ENCODE measurements at regions not wholly inside any gene's neighbourhood (a gene's known extent, or its start where the extent isn't known, plus 50 kb on each side); places are given as distances from the start of the nearest gene placed in this dataset.

DNA sequence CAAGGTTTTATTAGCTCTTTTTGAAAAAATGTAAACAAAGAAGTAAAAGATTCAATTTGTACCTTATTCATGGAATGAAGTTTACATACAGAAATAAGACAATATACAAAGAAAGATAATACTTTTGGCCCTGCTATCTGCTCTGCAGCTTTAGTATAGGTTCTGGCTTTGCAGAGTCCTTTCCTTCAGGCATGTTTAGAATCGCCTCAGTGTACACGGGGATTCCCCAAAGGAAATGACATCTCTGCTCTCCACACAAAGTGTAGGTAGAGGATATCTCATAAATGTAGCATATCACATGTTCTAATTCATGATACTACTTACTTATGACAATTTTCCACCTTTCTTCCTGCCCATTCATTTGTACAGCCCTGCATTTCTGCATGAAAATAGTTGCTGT, 222.6 kb upstream of the DPYD start:
- POLR2A ChIA-PET = no interaction called here
- no peak for DNase-seq (ENCODE audit: extremely low spot score)
- CTCF ChIA-PET = no interaction called here
- no peak for TF ChIP-seq TARDBP (IDR thresholded peaks at IDR 0.05)
- TF ChIP-seq, protein P1, sequence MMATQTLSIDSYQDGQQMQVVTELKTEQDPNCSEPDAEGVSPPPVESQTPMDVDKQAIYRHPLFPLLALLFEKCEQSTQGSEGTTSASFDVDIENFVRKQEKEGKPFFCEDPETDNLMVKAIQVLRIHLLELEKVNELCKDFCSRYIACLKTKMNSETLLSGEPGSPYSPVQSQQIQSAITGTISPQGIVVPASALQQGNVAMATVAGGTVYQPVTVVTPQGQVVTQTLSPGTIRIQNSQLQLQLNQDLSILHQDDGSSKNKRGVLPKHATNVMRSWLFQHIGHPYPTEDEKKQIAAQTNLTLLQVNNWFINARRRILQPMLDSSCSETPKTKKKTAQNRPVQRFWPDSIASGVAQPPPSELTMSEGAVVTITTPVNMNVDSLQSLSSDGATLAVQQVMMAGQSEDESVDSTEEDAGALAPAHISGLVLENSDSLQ (IDR thresholded peaks at IDR 0.05) = no peak

DNA sequence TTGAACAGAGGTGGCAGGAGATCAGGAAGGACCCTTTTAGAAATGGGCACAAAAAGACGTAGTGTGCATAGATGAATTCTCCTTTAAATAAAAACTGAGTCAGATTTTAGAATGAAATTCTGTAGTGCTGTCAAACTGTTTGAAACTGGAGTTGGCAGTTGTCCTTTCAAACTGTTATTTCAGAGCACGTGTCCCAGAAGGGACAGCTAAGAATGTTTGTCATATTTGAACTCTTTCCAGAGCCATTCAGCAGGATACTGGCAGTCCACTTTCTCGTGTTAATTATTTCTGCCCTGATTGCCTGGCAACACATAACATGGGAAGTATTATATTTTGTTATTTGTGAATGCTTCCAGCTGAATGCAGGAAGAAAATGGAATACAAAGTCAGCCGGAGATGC, 212.3 kb upstream of the DPYD start:
- CTCF ChIA-PET = no interaction called here
- POLR2A ChIA-PET = no interaction called here
- DNase-seq (ENCODE audit: extremely low spot score) = no peak
- TF ChIP-seq CTBP1 (IDR thresholded peaks at IDR 0.05; ENCODE audit: borderline replicate concordance) (no peak), LEF1 (IDR thresholded peaks at IDR 0.05; ENCODE audit: borderline replicate concordance) (no peak), ELF4 (IDR thresholded peaks at IDR 0.05) (no peak), ARNT (IDR thresholded peaks at IDR 0.05) (no peak), ZNF384 (IDR thresholded peaks at IDR 0.05) (no peak), FOXK2 (IDR thresholded peaks at IDR 0.05) (no peak), FOXM1 (IDR thresholded peaks at IDR 0.05; ENCODE audit: borderline replicate concordance) (no peak), BHLHE40 (IDR thresholded peaks at IDR 0.05; ENCODE audit: borderline replicate concordance) (no peak), SP1 (IDR thresholded peaks at IDR 0.05) (no peak), TARDBP (IDR thresholded peaks at IDR 0.05) (no peak), NFRKB (IDR thresholded peaks at IDR 0.05) (no peak), SUZ12 (IDR thresholded peaks at IDR 0.05) (no peak), FOXA1 (IDR thresholded peaks at IDR 0.05) (no peak), L3MBTL2 (conservative IDR thresholded peaks at IDR 0.05) (no peak), HDGF (IDR thresholded peaks at IDR 0.05; ENCODE audit: borderline replicate concordance) (no peak)
- TF ChIP-seq, protein P1 (IDR thresholded peaks at IDR 0.05) = no peak

DNA sequence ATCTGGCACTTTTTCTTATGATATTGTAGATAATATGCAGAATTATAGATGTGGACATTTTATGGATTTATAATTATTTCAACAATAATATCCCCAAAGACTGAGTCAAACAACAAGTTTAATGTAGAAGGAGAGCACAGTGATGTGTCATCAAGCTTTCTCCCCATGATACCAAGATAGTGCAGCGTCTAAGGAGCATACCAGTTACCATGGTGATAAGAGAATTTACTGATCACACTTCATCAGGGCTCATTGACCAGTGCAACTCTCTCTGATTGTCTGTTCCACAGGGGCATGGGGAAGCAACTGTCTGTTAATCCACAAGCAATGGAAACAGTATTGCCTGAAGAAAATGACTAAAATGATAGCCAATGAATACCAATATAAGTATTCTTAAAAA, 209.6 kb upstream of the DPYD start:
- ChIA-PET POLR2A (no interaction called here), CTCF (no interaction called here)
- no peak for DNase-seq (ENCODE audit: extremely low spot score)
- TF ChIP-seq FOXM1 (IDR thresholded peaks at IDR 0.05; ENCODE audit: borderline replicate concordance) = no peak
- no peak for TF ChIP-seq SP1 (IDR thresholded peaks at IDR 0.05)
- TF ChIP-seq LEF1 (IDR thresholded peaks at IDR 0.05; ENCODE audit: borderline replicate concordance) = no peak
- no peak for TF ChIP-seq HDGF (IDR thresholded peaks at IDR 0.05; ENCODE audit: borderline replicate concordance)
- no peak for TF ChIP-seq FOXK2 (IDR thresholded peaks at IDR 0.05)
- no peak for TF ChIP-seq ARNT (IDR thresholded peaks at IDR 0.05)
- TF ChIP-seq CTBP1 (IDR thresholded peaks at IDR 0.05; ENCODE audit: borderline replicate concordance) = no peak
- TF ChIP-seq TARDBP (IDR thresholded peaks at IDR 0.05) = no peak
- no peak for TF ChIP-seq BHLHE40 (IDR thresholded peaks at IDR 0.05; ENCODE audit: borderline replicate concordance)
- TF ChIP-seq, protein P1 (IDR thresholded peaks at IDR 0.05) = no peak
- TF ChIP-seq ZNF384 (IDR thresholded peaks at IDR 0.05) = no peak
- no peak for TF ChIP-seq NFRKB (IDR thresholded peaks at IDR 0.05)
- no peak for TF ChIP-seq L3MBTL2 (conservative IDR thresholded peaks at IDR 0.05)
- TF ChIP-seq ELF4 (IDR thresholded peaks at IDR 0.05) = no peak
- TF ChIP-seq FOXA1 (IDR thresholded peaks at IDR 0.05) = no peak
- TF ChIP-seq SUZ12 (IDR thresholded peaks at IDR 0.05) = no peak

DNA sequence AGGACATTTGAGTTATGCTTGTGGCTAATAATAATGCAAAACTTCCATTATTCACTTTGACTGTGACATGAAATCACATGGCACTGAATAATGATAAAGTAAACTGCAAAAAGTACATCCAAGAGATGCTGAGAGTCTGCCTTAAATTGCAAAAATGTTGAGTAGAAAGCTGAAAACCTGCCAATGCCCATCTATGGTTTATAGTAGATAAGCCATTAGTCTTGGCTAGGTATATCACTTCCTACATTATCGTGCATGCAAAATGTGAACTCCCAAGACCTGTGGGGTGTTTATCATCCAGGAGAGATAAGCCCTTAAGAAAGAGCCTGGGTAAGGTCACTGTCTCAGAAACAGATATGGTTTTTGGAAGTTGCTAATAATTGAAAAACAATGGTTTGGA, 208.7 kb upstream of the DPYD start:
- TF ChIP-seq FOXK2 (IDR thresholded peaks at IDR 0.05) (no peak), ELF4 (IDR thresholded peaks at IDR 0.05) (no peak), TARDBP (IDR thresholded peaks at IDR 0.05) (no peak), SUZ12 (IDR thresholded peaks at IDR 0.05) (no peak), LEF1 (IDR thresholded peaks at IDR 0.05; ENCODE audit: borderline replicate concordance) (no peak), L3MBTL2 (conservative IDR thresholded peaks at IDR 0.05) (no peak), ARNT (IDR thresholded peaks at IDR 0.05) (no peak), NFRKB (IDR thresholded peaks at IDR 0.05) (no peak), HDGF (IDR thresholded peaks at IDR 0.05; ENCODE audit: borderline replicate concordance) (no peak)
- TF ChIP-seq, protein P1 (IDR thresholded peaks at IDR 0.05) = no peak
- CTCF ChIA-PET = no interaction called here
- POLR2A ChIA-PET = no interaction called here
- DNase-seq (ENCODE audit: extremely low spot score) = no peak

DNA sequence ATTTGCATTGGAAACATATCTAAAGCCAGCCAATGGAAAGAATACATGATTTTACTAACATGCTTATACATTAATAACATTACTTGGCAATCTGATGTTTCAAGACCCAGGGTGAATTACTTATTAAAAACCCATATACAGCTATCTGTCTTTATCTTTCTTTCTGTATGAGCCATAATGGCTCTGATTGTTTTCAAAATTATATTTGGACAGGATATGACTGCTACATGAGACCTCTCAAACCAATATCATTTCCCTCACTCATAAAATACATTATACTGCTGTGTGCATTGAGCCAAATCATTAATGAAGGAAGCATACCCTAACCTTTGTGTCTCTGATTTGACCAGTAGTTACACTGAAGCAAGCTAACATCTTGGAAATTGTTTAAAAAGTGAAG, 205.9 kb upstream of the DPYD start:
- TF ChIP-seq FOXA1 (IDR thresholded peaks at IDR 0.05) (no peak), SP1 (IDR thresholded peaks at IDR 0.05) (no peak), FOXK2 (IDR thresholded peaks at IDR 0.05) (no peak), NFRKB (IDR thresholded peaks at IDR 0.05) (no peak), FOXM1 (IDR thresholded peaks at IDR 0.05; ENCODE audit: borderline replicate concordance) (no peak), L3MBTL2 (conservative IDR thresholded peaks at IDR 0.05) (no peak), BHLHE40 (IDR thresholded peaks at IDR 0.05; ENCODE audit: borderline replicate concordance) (no peak), ARNT (IDR thresholded peaks at IDR 0.05) (no peak), TARDBP (IDR thresholded peaks at IDR 0.05) (no peak), LEF1 (IDR thresholded peaks at IDR 0.05; ENCODE audit: borderline replicate concordance) (no peak)
- TF ChIP-seq, protein P1 (IDR thresholded peaks at IDR 0.05) = no peak
- CTCF ChIA-PET = no interaction called here
- DNase-seq (ENCODE audit: extremely low spot score) = no peak
- POLR2A ChIA-PET = no interaction called here

DNA sequence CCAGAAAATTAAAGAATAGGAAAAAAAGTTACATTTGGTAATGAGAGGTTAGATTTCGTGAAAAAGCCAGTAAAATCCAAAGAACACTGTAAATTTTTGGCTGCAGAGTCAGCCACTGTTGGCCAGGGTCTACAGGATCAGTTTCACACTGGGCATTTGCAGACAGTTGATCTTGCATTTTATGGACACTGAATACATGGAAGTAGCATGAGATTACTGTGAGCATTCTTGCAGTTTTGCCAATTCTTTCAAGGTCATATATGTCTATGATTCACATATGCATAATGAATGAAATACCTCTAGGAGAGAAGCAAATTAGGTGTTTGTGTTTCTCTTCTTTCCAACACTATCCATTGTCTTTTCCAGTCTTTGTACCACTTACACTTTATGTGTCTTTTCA, 200.8 kb upstream of the DPYD start:
- ChIA-PET POLR2A (no interaction called here), CTCF (no interaction called here)
- TF ChIP-seq CTBP1 (IDR thresholded peaks at IDR 0.05; ENCODE audit: borderline replicate concordance) (no peak), BHLHE40 (IDR thresholded peaks at IDR 0.05; ENCODE audit: borderline replicate concordance) (no peak), SUZ12 (IDR thresholded peaks at IDR 0.05) (no peak), ZNF384 (IDR thresholded peaks at IDR 0.05) (no peak), ARNT (IDR thresholded peaks at IDR 0.05) (no peak), FOXK2 (IDR thresholded peaks at IDR 0.05) (no peak), FOXA1 (IDR thresholded peaks at IDR 0.05) (no peak), HDGF (IDR thresholded peaks at IDR 0.05; ENCODE audit: borderline replicate concordance) (no peak), LEF1 (IDR thresholded peaks at IDR 0.05; ENCODE audit: borderline replicate concordance) (no peak), FOXM1 (IDR thresholded peaks at IDR 0.05; ENCODE audit: borderline replicate concordance) (no peak), TARDBP (IDR thresholded peaks at IDR 0.05) (no peak), ELF4 (IDR thresholded peaks at IDR 0.05) (no peak), SP1 (IDR thresholded peaks at IDR 0.05) (no peak), L3MBTL2 (conservative IDR thresholded peaks at IDR 0.05) (no peak), NFRKB (IDR thresholded peaks at IDR 0.05) (no peak)
- TF ChIP-seq, protein P1 (IDR thresholded peaks at IDR 0.05) = no peak
- no peak for DNase-seq (ENCODE audit: extremely low spot score)
